ENCODE measurements at regions not wholly inside any gene's neighbourhood (a gene's known extent, or its start where the extent isn't known, plus 50 kb on each side); places are given as distances from the start of the nearest gene placed in this dataset.

DNA sequence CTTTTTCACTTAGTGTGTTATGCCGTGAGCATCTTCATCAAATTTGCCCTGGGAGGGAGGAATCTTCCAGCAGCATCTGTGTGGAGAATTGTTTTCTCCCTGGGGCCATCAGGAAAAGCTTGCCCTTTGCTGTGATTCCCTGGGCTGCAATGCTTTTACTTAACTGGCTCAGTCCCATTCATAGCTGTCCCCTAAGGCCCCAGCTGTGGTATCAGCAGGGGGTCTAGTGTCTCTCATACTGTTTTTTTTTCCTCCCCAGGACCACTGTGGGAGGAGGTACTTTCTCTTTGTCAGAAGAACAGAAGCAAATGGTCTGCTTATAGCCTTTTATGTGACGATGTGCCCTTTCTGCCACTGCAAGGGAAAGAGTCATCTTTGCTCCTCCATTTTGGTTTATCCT lies 176.8 kb upstream of the CELF4 start:
- DNase-seq (ENCODE audit: low spot score), result peak; percentile 33

GRCh38 chr18:37741032-37741623 lies 175.5 kb upstream of the CELF4 start:
- DNase-seq (ENCODE audit: low spot score), result no peak
- no peak overlapping the region for H2AFZ ChIP-seq (ENCODE audit: low read length)
- no peak overlapping the region for H3K4me3 ChIP-seq (ENCODE audit: low read length in 2 of 2)
- H3K4me2 ChIP-seq (ENCODE audit: insufficient read depth, low read length, poor library complexity, severe bottlenecking), result no peak overlapping the region
- peaks cover 3 to 4% of the 10 kb centered on the region in 2 donors for H3K4me1 ChIP-seq (ENCODE audit: control insufficient read depth in 2 of 2, insufficient read depth in 1 of 2, low read depth in 1 of 2, low read length in 2 of 2)
- H4K8ac ChIP-seq (ENCODE audit: low read depth, low read length), result no peak overlapping the region
- H2BK15ac ChIP-seq (ENCODE audit: low read length), result no peak overlapping the region
- H2AK5ac ChIP-seq (ENCODE audit: low read depth, low read length), result no peak overlapping the region
- no peak overlapping the region for H3K4ac ChIP-seq (ENCODE audit: low read length)
- no peak overlapping the region for H3K27ac ChIP-seq (replicated peaks; ENCODE audit: low read length)
- no peak overlapping the region for H3K23ac ChIP-seq (ENCODE audit: low read depth, low read length, poor library complexity)
- H3K27me3 ChIP-seq (ENCODE audit: control insufficient read depth in 3 of 3, insufficient read depth in 3 of 3, low read depth in 1 of 3, low read length in 3 of 3), result no peaks in the 10 kb centered on the region
- H3K18ac ChIP-seq (ENCODE audit: low read length), result no peak overlapping the region
- no peaks in the 10 kb centered on the region for H3K36me3 ChIP-seq (replicated peaks in 1 of 2; ENCODE audit: control insufficient read depth in 2 of 2, insufficient read depth in 2 of 2, low read length in 2 of 2)
- no CpG with 5 or more reads among the region's 7 CpGs for WGBS, 2 donors (ENCODE audit: extremely low coverage in 2 of 2, insufficient read length in 2 of 2, insufficient replicate concordance in 1 of 2)
- no peaks in the 10 kb centered on the region for H3K79me1 ChIP-seq (ENCODE audit: low read depth, low read length)
- no peaks in the 10 kb centered on the region for H3K9me3 ChIP-seq (replicated peaks in 1 of 2; ENCODE audit: control insufficient read depth in 2 of 2, insufficient read depth in 1 of 2, low read depth in 1 of 2, low read length in 2 of 2)
- H2BK5ac ChIP-seq (ENCODE audit: low read length), result no peak overlapping the region
- no peak overlapping the region for H3K9ac ChIP-seq (ENCODE audit: low read depth, low read length, poor library complexity)
- H4K91ac ChIP-seq (ENCODE audit: low read depth, low read length, poor library complexity), result no peak overlapping the region
- no peak overlapping the region for H3K14ac ChIP-seq (ENCODE audit: low read length)
- H2BK12ac ChIP-seq (ENCODE audit: low read length), result no peak overlapping the region
- H2BK120ac ChIP-seq (ENCODE audit: low read depth, low read length), result no peak overlapping the region

More for the DNA sequence above, 176.8 kb upstream of the CELF4 start:
- Histone ChIP-seq H3K36me3 (replicated peaks in 1 of 2; ENCODE audit: control insufficient read depth in 2 of 2, insufficient read depth in 2 of 2, low read length in 2 of 2) (no peaks in the 10 kb centered on the region), H3K9me3 (replicated peaks in 1 of 2; ENCODE audit: control insufficient read depth in 2 of 2, insufficient read depth in 1 of 2, low read depth in 1 of 2, low read length in 2 of 2) (no peaks in the 10 kb centered on the region), H2BK120ac (ENCODE audit: low read depth, low read length) (no peak overlapping the region), H2AFZ (ENCODE audit: low read length) (peak overlapping the region; percentile 67), H3K4ac (ENCODE audit: low read length) (no peak overlapping the region), H2AK5ac (ENCODE audit: low read depth, low read length) (no peak overlapping the region), H3K27ac (replicated peaks; ENCODE audit: low read length) (peak overlapping the region; percentile 33), H3K79me1 (ENCODE audit: low read depth, low read length) (no peaks in the 10 kb centered on the region), H3K9ac (ENCODE audit: low read depth, low read length, poor library complexity) (no peak overlapping the region), H3K18ac (ENCODE audit: low read length) (no peak overlapping the region), H3K4me2 (ENCODE audit: insufficient read depth, low read length, poor library complexity, severe bottlenecking) (peak overlapping the region; percentile 26), H4K8ac (ENCODE audit: low read depth, low read length) (no peak overlapping the region), H3K27me3 (ENCODE audit: control insufficient read depth in 3 of 3, insufficient read depth in 3 of 3, low read depth in 1 of 3, low read length in 3 of 3) (no peaks in the 10 kb centered on the region), H3K4me1 (ENCODE audit: control insufficient read depth in 2 of 2, insufficient read depth in 1 of 2, low read depth in 1 of 2, low read length in 2 of 2) (peaks cover 3 to 4% of the 10 kb centered on the region in 2 donors), H2BK5ac (ENCODE audit: low read length) (no peak overlapping the region), H4K91ac (ENCODE audit: low read depth, low read length, poor library complexity) (no peak overlapping the region), H3K4me3 (ENCODE audit: low read length in 2 of 2) (no peak overlapping the region), H3K23ac (ENCODE audit: low read depth, low read length, poor library complexity) (no peak overlapping the region), H3K14ac (ENCODE audit: low read length) (no peak overlapping the region), H2BK15ac (ENCODE audit: low read length) (no peak overlapping the region), H2BK12ac (ENCODE audit: low read length) (no peak overlapping the region)
- no CpG with 5 or more reads among the region's 2 CpGs for WGBS, 2 donors (ENCODE audit: extremely low coverage in 2 of 2, insufficient read length in 2 of 2, insufficient replicate concordance in 1 of 2)

- H3K27ac ChIP-seq (replicated peaks; ENCODE audit: low read length), result no peak overlapping the region
- H3K9ac ChIP-seq (ENCODE audit: low read depth, low read length, poor library complexity), result no peak overlapping the region
- no peak overlapping the region for H3K18ac ChIP-seq (ENCODE audit: low read length)
- no peak overlapping the region for H2BK15ac ChIP-seq (ENCODE audit: low read length)
- H3K14ac ChIP-seq (ENCODE audit: low read length), result no peak overlapping the region
- no peak overlapping the region for H3K4me2 ChIP-seq (ENCODE audit: insufficient read depth, low read length, poor library complexity, severe bottlenecking)
- H2AK5ac ChIP-seq (ENCODE audit: low read depth, low read length), result no peak overlapping the region
- no peaks in the 10 kb centered on the region for H3K79me1 ChIP-seq (ENCODE audit: low read depth, low read length)
- no peak overlapping the region for H3K4ac ChIP-seq (ENCODE audit: low read length)
- no peak overlapping the region for H2BK5ac ChIP-seq (ENCODE audit: low read length)
- no peak overlapping the region for H2AFZ ChIP-seq (ENCODE audit: low read length)
- no peak overlapping the region for H2BK12ac ChIP-seq (ENCODE audit: low read length)
- H3K4me1 ChIP-seq (ENCODE audit: control insufficient read depth in 2 of 2, insufficient read depth in 1 of 2, low read depth in 1 of 2, low read length in 2 of 2), result peaks cover 0 to 1% of the 10 kb centered on the region in 2 donors
- DNase-seq (ENCODE audit: low spot score), result no peak
- H3K36me3 ChIP-seq (replicated peaks in 1 of 2; ENCODE audit: control insufficient read depth in 2 of 2, insufficient read depth in 2 of 2, low read length in 2 of 2), result no peaks in the 10 kb centered on the region
- no peaks in the 10 kb centered on the region for H3K27me3 ChIP-seq (ENCODE audit: control insufficient read depth in 3 of 3, insufficient read depth in 3 of 3, low read depth in 1 of 3, low read length in 3 of 3)
- no peak overlapping the region for H2BK120ac ChIP-seq (ENCODE audit: low read depth, low read length)
- no peak overlapping the region for H3K23ac ChIP-seq (ENCODE audit: low read depth, low read length, poor library complexity)
- no peak overlapping the region for H4K8ac ChIP-seq (ENCODE audit: low read depth, low read length)
- no peak overlapping the region for H4K91ac ChIP-seq (ENCODE audit: low read depth, low read length, poor library complexity)
- H3K4me3 ChIP-seq (ENCODE audit: low read length in 2 of 2), result no peak overlapping the region
- WGBS, 2 donors (ENCODE audit: extremely low coverage in 2 of 2, insufficient read length in 2 of 2, insufficient replicate concordance in 1 of 2), result no CpG with 5 or more reads among the region's 4 CpGs
- no peaks in the 10 kb centered on the region for H3K9me3 ChIP-seq (replicated peaks in 1 of 2; ENCODE audit: control insufficient read depth in 2 of 2, insufficient read depth in 1 of 2, low read depth in 1 of 2, low read length in 2 of 2)
These were observed 168.8 kb upstream of the CELF4 start for GRCh38 chr18:37734406-37734805.

GRCh38 chr18:37729716-37730115 lies 164.1 kb upstream of the CELF4 start:
- Histone ChIP-seq H3K27ac (replicated peaks; ENCODE audit: low read length) (no peak overlapping the region), H2AFZ (ENCODE audit: low read length) (no peak overlapping the region), H3K9ac (ENCODE audit: low read depth, low read length, poor library complexity) (no peak overlapping the region), H3K4me3 (ENCODE audit: low read length in 2 of 2) (no peak overlapping the region), H3K36me3 (replicated peaks in 1 of 2; ENCODE audit: control insufficient read depth in 2 of 2, insufficient read depth in 2 of 2, low read length in 2 of 2) (no peaks in the 10 kb centered on the region), H2AK5ac (ENCODE audit: low read depth, low read length) (no peak overlapping the region), H2BK12ac (ENCODE audit: low read length) (no peak overlapping the region), H3K23ac (ENCODE audit: low read depth, low read length, poor library complexity) (no peak overlapping the region), H3K14ac (ENCODE audit: low read length) (no peak overlapping the region), H2BK15ac (ENCODE audit: low read length) (no peak overlapping the region), H3K4me1 (ENCODE audit: control insufficient read depth in 2 of 2, insufficient read depth in 1 of 2, low read depth in 1 of 2, low read length in 2 of 2) (peaks cover 0 to 1% of the 10 kb centered on the region in 2 donors), H4K91ac (ENCODE audit: low read depth, low read length, poor library complexity) (no peak overlapping the region), H3K4ac (ENCODE audit: low read length) (no peak overlapping the region), H2BK120ac (ENCODE audit: low read depth, low read length) (no peak overlapping the region), H3K9me3 (replicated peaks in 1 of 2; ENCODE audit: control insufficient read depth in 2 of 2, insufficient read depth in 1 of 2, low read depth in 1 of 2, low read length in 2 of 2) (no peaks in the 10 kb centered on the region), H3K79me1 (ENCODE audit: low read depth, low read length) (no peaks in the 10 kb centered on the region), H2BK5ac (ENCODE audit: low read length) (no peak overlapping the region), H3K4me2 (ENCODE audit: insufficient read depth, low read length, poor library complexity, severe bottlenecking) (no peak overlapping the region), H3K27me3 (ENCODE audit: control insufficient read depth in 3 of 3, insufficient read depth in 3 of 3, low read depth in 1 of 3, low read length in 3 of 3) (no peaks in the 10 kb centered on the region), H3K18ac (ENCODE audit: low read length) (no peak overlapping the region), H4K8ac (ENCODE audit: low read depth, low read length) (no peak overlapping the region)
- DNase-seq (ENCODE audit: low spot score), result no peak
- 100% methylated on average over 1 of the region's 5 CpGs; no CpG with 5 or more reads in 1 of the 2 donors for WGBS, 2 donors (ENCODE audit: extremely low coverage in 2 of 2, insufficient read length in 2 of 2, insufficient replicate concordance in 1 of 2)

All from neuronal stem cell (in vitro differentiated cells).